HG03108 (cell line): ENCODE measurements at regions not wholly inside any gene's neighbourhood (a gene's known extent, or its start where the extent isn't known, plus 50 kb on each side); places are given as distances from the start of the nearest gene placed in this dataset.
"Not testable (repeated sequence)": the region's sequence is repeated elsewhere in the genome, so short reads cannot be mapped to it uniquely, and the experiment has no call there.

Experiments
- ATAC-seq: cut with Tn5 transposase; IDR thresholded peaks from one replicate; pipeline ENCODE4 v1.9.1; 2021; ENCODE audit warnings: moderate library complexity; ENCODE audit not compliant: unreplicated experiment

DNA sequence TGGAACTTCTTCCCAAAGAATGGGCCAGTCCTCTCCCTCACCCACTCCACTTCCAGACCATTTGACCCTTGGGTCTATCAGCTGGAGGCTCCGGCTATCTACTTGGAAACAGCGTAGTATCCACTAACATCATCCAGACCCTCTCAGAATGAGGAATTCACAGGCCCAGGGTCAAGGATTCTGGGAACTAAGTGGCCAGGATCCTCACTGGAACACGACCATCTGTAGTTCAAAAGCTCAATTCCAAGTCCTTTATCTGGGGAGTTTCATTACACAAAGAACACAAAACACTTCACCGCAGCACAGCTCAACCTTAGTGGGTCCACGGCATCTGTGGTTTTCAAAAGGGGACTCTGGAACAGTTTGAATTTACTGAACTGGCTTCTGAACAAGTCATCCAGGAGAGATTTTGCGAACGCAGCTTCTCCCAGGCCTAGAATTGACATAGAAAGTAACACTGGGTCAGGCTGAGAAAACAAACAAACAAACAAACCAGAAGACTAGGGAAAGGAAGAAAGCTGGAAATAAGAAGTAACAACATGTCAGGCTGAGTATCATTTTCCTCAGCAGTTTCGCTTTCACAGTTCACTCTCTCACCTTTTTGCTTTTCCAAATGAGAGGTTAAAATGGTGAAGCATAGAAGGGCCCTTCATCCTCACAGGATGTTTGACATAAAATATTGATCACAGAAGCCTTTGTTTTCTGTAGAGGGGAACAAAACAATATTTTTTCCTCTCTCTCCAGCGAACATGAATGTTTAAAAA lies 57.6 kb upstream of the USP6NL start:
- ATAC-seq, result no peak

DNA sequence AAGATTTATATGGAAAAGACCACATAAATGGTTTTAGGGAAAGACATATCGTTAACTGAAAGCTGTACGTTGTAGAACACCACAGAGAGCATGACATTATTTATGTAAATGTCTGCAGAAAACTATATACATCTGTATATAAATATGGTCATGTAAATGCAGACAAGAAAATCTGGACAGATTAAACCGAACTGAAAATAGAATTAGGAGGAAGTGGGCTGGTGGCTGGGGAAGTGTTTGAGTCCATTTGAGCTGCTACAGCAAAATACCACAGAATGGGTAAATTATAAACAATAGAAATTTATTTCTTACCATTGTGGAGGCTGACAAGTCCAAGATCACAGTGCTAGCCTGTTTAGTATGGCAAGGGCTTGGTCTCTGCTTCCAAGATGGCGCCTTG lies 56.3 kb upstream of the USP6NL start:
- ATAC-seq, result no peak

DNA sequence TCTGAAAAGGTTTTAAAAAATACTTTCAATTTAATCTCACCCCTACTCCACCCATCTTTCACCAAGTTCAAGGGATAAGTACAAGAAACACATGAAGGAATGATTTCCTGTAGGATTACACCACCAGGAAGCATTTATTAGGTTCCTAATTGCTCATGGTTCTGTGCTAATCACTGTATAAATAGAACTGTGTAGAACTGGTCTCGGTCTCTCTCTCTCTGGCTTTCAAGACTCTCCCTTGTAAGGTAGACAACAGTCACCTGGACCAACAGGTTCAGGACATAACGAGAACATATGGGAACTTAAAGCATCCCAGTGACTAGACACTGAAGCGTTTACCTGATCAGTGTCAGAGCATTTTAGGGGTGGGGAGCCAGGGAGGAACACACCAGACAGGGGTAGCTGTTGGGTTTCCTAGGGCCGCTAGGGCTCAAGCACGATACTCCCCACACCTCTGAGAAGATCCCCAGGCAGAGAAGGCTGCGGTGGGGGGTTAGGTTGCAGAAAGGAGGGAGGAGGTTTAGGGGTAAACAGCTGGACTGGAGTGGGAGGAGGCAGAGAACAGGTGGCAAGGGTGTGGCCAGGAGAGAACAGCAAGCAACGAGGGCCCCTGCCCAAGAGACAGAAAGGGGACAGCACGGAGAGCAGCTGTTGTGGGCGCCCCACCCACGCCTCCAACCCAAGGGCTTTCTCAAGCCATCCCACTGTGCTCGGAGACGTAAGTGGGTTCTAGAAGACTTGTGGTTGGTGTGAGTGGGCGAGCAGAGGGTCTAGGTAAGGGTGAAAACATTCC lies 52.5 kb upstream of the USP6NL start:
- ATAC-seq, result peak; percentile 78

DNA sequence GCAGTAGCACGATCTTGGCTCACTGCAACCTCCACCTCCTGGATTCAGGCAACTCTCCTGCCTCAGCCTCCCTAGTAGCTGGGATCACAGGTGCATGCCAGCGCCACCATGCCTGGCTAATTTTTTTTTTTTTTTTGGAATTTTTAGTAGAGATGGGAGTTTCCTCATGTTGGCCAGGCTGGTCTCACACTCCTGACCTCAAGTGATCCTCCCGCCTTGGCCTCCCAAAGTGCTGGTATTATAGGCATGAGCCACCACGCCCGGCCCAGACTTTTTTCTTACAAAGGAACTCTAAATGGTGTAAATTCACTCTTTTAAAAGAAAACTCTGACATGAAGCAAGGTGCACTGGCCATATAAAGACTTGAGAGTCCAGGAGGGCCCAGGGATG lies 51.7 kb upstream of the USP6NL start:
- ATAC-seq, result not testable (repeated sequence)

DNA sequence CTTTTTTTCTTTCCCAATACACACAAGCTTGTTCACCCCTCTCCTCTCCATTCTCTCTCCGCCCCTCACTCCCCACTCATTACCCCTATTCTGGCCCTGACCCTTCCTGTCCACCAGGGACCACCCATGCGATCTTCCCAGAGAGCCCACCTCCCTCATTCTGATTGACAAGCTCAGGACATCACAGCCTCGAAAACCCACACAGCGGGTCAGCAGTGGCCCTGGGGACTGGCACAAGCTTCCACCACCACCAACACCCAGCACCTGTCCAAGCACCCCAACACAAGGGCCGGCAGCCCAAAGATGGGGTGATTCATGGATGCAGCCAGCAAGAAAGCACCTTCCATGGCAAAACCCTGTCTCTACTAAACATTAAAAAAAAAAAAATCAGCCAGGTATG lies 50.0 kb upstream of the USP6NL start:
- no peak for ATAC-seq
